ENCODE measurements at regions not wholly inside any gene's neighbourhood (a gene's known extent, or its start where the extent isn't known, plus 50 kb on each side); places are given as distances from the start of the nearest gene placed in this dataset.

- no CpG with 5 or more reads among the region's 21 CpGs for WGBS, 10 experiments
- H3K27ac ChIP-seq = no peak overlapping the region
- in situ Hi-C loops (cut with MboI; ENCODE audit: low pct_unique_long_range_greater_than_20kb in 2 of 9, low sequenced_read_pairs in 9 of 9, unreplicated experiment in 9 of 9) = no loop called here
- no peak overlapping the region for H3K4me3 ChIP-seq
- ATAC-seq (replicated peaks in 6 of 8) = no peak
- peaks cover 0 to 5% of the 10 kb centered on the region in 2 donors for H3K4me1 ChIP-seq (replicated peaks in 1 of 2)
Measured at GRCh38 chr4:174586651-174587050, 64.4 kb upstream of the HPGD start.

GRCh38 chr4:174583056-174583455 lies 60.8 kb upstream of the HPGD start:
- Histone ChIP-seq H3K4me3 (no peak overlapping the region), H3K27ac (no peak overlapping the region), H3K4me1 (replicated peaks in 1 of 2) (no peaks in the 10 kb centered on the region)
- WGBS, 10 experiments = 73 to 100% (median 98%) methylated on average over 1 to 3 of the region's 3 CpGs; no CpG with 5 or more reads in 1 of the 10 experiments
- in situ Hi-C loops (cut with MboI; ENCODE audit: low pct_unique_long_range_greater_than_20kb in 2 of 9, low sequenced_read_pairs in 9 of 9, unreplicated experiment in 9 of 9) = no loop called here
- no peak for ATAC-seq (replicated peaks in 6 of 8)

- H3K27ac ChIP-seq = no peak overlapping the region
- H3K4me3 ChIP-seq = no peak overlapping the region
- H3K4me1 ChIP-seq (replicated peaks in 1 of 2) = no peaks in the 10 kb centered on the region
- 57 to 83% (median 67%) methylated on average over 1 to 4 of the region's 5 CpGs; no CpG with 5 or more reads in 1 of the 10 experiments for WGBS, 10 experiments
- ATAC-seq (replicated peaks in 6 of 8) = no peak
- in situ Hi-C loops (cut with MboI; ENCODE audit: low pct_unique_long_range_greater_than_20kb in 2 of 9, low sequenced_read_pairs in 9 of 9, unreplicated experiment in 9 of 9) = no loop called here
Measured at GRCh38 chr4:174582463-174582862, 60.2 kb upstream of the HPGD start.

DNA sequence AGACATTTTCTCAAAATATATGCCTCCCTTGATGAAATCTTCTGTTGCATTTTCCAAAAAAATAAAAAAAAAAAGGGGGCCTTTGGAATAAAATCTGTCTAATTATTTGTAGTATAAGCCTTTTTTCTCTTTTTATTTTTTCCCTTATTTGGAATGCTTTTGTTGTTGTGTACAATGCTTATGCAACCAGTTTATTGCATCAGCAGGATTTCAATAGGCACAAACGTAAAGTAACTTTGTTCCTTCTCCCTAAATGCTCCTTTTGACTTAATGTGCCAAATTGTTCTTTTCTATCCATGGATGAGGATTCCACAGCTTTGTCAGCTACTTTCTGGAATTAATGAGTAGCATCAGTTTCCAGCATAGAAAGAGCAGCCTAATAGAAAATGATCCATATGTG lies 59.6 kb upstream of the HPGD start:
- Histone ChIP-seq H3K4me3 (no peak overlapping the region), H3K27ac (no peak overlapping the region), H3K4me1 (replicated peaks in 1 of 2) (no peaks in the 10 kb centered on the region)
- 43 to 86% (median 70%) methylated on average over 1 of the region's 1 CpG for WGBS, 10 experiments
- no peak for ATAC-seq (replicated peaks in 6 of 8)
- in situ Hi-C loops (cut with MboI; ENCODE audit: low pct_unique_long_range_greater_than_20kb in 2 of 9, low sequenced_read_pairs in 9 of 9, unreplicated experiment in 9 of 9) = no loop called here

GRCh38 chr4:174580597-174580996 lies 58.3 kb upstream of the HPGD start:
- H3K27ac ChIP-seq = no peak overlapping the region
- 0 to 100% (median 80%) methylated on average over 1 to 2 of the region's 2 CpGs; no CpG with 5 or more reads in 2 of the 10 experiments for WGBS, 10 experiments
- peak in 2 of 8 experiments; percentile 27 to 74 for ATAC-seq (replicated peaks in 6 of 8)
- no peaks in the 10 kb centered on the region for H3K4me1 ChIP-seq (replicated peaks in 1 of 2)
- H3K4me3 ChIP-seq = no peak overlapping the region
- in situ Hi-C loops (cut with MboI; ENCODE audit: low pct_unique_long_range_greater_than_20kb in 2 of 9, low sequenced_read_pairs in 9 of 9, unreplicated experiment in 9 of 9) = no loop called here

- Histone ChIP-seq H3K4me3 (no peak overlapping the region), H3K4me1 (replicated peaks in 1 of 2) (no peaks in the 10 kb centered on the region), H3K27ac (no peak overlapping the region)
- peak in 1 of 8 experiments; percentile 34 for ATAC-seq (replicated peaks in 6 of 8)
- in situ Hi-C loops (cut with MboI; ENCODE audit: low pct_unique_long_range_greater_than_20kb in 2 of 9, low sequenced_read_pairs in 9 of 9, unreplicated experiment in 9 of 9) = no loop called here
- WGBS, 10 experiments = 80 to 100% (median 91%) methylated on average over 1 to 3 of the region's 3 CpGs; no CpG with 5 or more reads in 1 of the 10 experiments
Measured at GRCh38 chr4:174579421-174579820, 57.1 kb upstream of the HPGD start.

- Histone ChIP-seq H3K27ac (no peak overlapping the region), H3K4me1 (replicated peaks in 1 of 2) (no peaks in the 10 kb centered on the region), H3K4me3 (no peak overlapping the region)
- 13 to 100% (median 78%) methylated on average over 1 of the region's 1 CpG; no CpG with 5 or more reads in 2 of the 10 experiments for WGBS, 10 experiments
- in situ Hi-C loops (cut with MboI; ENCODE audit: low pct_unique_long_range_greater_than_20kb in 2 of 9, low sequenced_read_pairs in 9 of 9, unreplicated experiment in 9 of 9) = no loop called here
- no peak for ATAC-seq (replicated peaks in 6 of 8)
Measured at GRCh38 chr4:174578366-174578765, 56.1 kb upstream of the HPGD start.

DNA sequence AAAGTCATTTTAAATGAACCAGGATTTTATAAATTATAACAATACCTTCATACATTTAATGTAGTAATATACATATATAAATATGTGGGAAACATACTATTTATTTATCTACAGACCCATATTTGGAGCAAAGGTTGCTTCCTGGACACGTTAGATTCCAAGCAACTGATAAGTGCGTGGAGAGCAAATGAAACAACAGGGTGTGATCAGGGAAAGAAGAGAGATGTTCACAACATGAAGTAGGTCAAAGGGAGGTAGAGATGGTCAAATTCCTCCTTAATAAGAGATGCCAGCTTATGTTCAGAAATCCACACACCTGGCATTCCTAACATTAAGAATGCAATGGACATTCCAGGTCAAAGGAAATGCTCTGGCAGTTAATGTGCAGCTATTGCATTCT lies 53.1 kb upstream of the HPGD start:
- Histone ChIP-seq H3K27ac (no peak overlapping the region), H3K4me3 (no peak overlapping the region), H3K4me1 (replicated peaks in 1 of 2) (no peaks in the 10 kb centered on the region)
- 52 to 100% (median 90%) methylated on average over 1 to 2 of the region's 2 CpGs; no CpG with 5 or more reads in 3 of the 10 experiments for WGBS, 10 experiments
- in situ Hi-C loops (cut with MboI; ENCODE audit: low pct_unique_long_range_greater_than_20kb in 2 of 9, low sequenced_read_pairs in 9 of 9, unreplicated experiment in 9 of 9) = no loop called here
- ATAC-seq (replicated peaks in 6 of 8) = no peak

Measured in motor neuron (in vitro differentiated cells).